GM12875 (cell line): ENCODE measurements at regions not wholly inside any gene's neighbourhood (a gene's known extent, or its start where the extent isn't known, plus 50 kb on each side); places are given as distances from the start of the nearest gene placed in this dataset.
A peak's percentile ranks its signal among the peaks of the same experiment; 100 is the strongest.
"Not testable (repeated sequence)": the region's sequence is repeated elsewhere in the genome, so short reads cannot be mapped to it uniquely, and the experiment has no call there.

Experiments
- H3K4me3 ChIP-seq: one replicate; pipeline ENCODE4 v1.5.1; 2011; ENCODE audit warnings: low read depth, low read length, control low read depth
- TF ChIP-seq, protein P1 (sequence below): IDR thresholded peaks from 2 replicates; pipeline ENCODE4 v1.5.1; 2011; ENCODE audit warnings: low read depth, mild to moderate bottlenecking, control low read depth, inconsistent platforms, low read length, moderate library complexity, borderline replicate concordance; ENCODE audit not compliant: insufficient read depth

DNA sequence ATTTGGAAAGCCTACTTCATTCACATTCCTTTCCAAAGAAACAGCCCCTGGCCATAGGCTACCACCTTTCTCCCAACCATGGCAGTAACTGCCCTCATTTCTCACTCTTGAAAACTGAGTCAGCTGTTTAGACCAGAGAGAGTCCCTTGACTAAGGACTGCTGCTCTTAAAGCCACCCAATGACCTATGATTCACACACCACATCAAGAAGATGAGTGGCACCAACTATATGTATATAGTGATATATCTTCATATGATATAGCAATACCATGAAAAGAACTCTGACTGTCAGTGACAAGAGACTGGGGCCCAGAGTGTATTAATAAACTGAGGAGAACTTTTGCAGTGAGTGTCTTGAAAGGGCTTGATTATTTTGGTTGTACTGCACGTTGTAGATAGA is 404.5 kb upstream of the ASIC2 start:
- H3K4me3 ChIP-seq: no peak overlapping the region
- TF ChIP-seq, protein P1, sequence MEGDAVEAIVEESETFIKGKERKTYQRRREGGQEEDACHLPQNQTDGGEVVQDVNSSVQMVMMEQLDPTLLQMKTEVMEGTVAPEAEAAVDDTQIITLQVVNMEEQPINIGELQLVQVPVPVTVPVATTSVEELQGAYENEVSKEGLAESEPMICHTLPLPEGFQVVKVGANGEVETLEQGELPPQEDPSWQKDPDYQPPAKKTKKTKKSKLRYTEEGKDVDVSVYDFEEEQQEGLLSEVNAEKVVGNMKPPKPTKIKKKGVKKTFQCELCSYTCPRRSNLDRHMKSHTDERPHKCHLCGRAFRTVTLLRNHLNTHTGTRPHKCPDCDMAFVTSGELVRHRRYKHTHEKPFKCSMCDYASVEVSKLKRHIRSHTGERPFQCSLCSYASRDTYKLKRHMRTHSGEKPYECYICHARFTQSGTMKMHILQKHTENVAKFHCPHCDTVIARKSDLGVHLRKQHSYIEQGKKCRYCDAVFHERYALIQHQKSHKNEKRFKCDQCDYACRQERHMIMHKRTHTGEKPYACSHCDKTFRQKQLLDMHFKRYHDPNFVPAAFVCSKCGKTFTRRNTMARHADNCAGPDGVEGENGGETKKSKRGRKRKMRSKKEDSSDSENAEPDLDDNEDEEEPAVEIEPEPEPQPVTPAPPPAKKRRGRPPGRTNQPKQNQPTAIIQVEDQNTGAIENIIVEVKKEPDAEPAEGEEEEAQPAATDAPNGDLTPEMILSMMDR: no peak

DNA sequence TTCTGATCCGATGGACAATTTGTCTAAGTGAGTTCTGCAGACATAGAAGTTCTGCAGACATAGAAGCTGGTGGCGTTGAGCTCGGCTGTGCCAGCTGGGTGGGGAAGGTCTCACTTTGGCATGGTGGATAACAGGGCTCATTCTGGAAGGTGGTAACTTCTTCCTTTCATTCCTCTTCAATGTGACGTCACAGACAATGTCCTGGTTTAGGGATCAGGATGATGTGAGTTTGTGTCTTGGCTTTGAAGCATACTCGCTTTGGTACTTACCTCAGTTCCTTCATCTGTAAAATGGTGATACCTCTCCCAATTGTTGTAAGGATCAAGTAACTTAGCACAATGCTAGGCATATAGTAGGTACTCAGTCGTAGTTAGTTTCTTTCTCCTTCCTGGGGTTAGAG is 408.8 kb upstream of the ASIC2 start:
- H3K4me3 ChIP-seq: no peak overlapping the region
- TF ChIP-seq, protein P1: no peak

DNA sequence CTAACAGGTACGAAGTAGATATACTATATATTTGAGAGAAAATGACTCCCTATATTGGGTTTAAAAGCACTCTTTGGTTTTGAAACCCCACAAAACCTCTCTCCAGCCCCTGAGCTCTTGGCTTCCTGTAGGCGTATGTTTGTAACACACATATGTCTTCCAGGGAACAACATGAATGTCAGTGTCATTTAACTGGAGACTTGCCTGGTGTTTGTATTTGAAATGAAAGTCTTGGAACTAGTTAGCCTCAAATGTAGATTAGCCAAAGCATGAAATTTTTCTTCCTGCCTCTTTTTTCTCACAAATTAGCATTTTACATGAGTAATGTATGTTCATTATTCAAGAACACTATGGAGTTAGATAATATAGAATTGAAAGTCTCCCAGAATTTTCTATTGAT is 411.8 kb upstream of the ASIC2 start:
- TF ChIP-seq, protein P1: no peak
- no peak overlapping the region for H3K4me3 ChIP-seq

DNA sequence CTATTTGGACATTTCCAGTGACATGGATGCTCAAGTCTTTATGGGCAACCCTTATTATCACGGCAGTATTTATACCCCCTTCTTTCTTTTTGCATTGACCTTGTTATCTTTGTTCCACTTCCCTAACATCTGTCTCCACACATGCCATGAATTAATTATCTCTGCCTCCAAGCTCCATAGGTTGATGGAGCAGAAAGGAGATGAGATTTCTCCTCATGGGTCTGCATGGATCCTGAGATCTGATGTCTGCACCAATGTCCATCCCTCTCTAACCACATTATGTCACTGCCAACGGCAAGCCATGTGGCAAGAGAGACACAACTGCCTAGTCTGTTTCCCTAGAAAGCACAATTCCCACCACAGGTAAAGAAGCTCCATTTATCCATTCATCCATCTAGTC is 416.8 kb upstream of the ASIC2 start:
- no peak overlapping the region for H3K4me3 ChIP-seq
- TF ChIP-seq, protein P1: no peak

DNA sequence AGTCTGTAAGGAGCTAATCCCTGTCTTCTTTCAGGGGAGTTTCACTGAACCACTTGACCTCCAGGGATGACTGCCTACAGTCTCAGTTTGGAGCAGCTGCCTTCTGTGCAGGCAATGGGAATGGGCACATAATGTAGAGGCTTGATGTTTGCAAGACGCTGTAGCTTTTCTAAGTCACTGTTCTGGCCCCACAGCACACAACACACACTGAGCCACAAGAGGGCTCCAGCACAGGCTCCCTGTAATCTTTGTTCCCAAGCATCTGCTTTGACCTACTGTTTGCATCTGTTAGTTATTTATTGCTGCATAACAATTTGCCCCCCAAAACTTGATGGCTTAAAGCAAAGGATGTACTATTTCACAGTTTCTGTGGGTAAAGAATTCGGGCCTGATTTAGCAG is 419.0 kb upstream of the ASIC2 start:
- no peak overlapping the region for H3K4me3 ChIP-seq
- TF ChIP-seq, protein P1: peak; percentile 32; the same call in 1 of the 2 replicates

DNA sequence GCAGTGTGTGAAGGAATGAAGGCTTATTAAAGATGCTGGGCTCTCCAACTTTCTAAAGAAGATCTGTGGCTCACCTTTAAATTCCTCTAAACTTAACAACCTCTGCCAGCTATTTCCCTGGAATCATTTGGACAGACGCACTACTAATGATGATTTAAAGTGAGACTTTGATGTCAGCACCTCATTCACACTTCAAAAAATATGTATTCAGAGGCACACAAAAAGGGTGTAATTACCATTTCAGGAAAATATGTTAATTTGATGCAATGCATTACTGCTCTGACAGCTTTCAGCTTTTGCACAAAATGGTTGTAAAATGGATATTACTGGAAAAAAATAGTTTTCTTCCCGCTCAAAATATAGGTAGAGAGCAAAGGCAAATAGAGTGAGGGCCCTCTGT is 423.9 kb upstream of the ASIC2 start:
- no peak overlapping the region for H3K4me3 ChIP-seq
- TF ChIP-seq, protein P1: no peak

DNA sequence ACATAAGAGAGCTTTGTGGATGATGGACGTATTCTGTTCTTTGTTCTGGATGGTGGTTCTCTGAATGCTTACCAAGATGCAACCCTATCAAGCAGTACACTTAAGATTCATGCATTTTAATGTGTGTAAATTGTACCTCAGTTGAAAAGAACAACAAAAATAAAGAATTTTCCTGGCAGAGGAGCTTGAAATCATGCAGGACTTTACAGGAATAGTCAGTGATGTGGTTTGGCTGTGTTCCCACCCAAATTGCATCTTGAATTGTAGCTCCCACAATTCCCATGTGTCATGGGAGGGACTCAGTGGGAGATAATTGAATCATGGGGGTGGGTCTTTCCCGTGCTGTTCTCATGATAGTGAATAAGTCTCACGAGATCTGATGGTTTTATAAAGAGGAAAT is 430.6 kb upstream of the ASIC2 start:
- H3K4me3 ChIP-seq: not testable (repeated sequence)

DNA sequence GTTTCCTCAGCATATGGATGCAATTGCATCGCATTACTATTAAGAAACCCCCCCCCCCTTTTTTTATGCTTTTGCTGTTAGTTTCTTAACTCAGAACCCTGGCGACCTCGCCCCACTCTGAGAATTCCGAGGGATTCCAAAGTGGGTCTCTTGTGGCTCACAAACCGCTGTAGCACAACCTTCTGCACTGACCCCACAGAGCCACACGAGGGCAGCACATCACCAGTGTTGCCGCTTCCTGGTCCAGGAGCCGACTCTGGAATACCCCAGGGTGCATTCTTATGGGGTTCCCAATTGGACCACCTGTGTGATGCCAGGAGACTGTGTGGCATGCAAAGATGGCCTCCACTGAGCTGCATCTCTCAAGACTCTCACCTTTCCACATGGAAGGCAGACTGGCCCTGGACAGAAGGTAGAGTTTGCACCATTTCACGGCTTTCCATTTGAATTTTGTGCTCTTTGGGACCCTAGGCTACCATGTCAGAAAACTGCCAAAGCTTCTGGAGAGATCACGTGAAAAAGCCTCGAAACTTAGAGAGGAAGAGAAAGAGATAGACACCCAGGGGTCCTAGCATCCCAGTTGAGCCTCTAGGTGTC is 432.7 kb upstream of the ASIC2 start:
- H3K4me3 ChIP-seq: no peak overlapping the region

More for the DNA sequence above, 432.7 kb upstream of the ASIC2 start:
- TF ChIP-seq, protein P1: peak; percentile 85
